ENCODE measurements at regions not wholly inside any gene's neighbourhood (a gene's known extent, or its start where the extent isn't known, plus 50 kb on each side); places are given as distances from the start of the nearest gene placed in this dataset.
"Not testable (repeated sequence)": the region's sequence is repeated elsewhere in the genome, so short reads cannot be mapped to it uniquely, and the experiment has no call there.

- CTCF ChIA-PET: no interaction called here
Measured at GRCh38 chr21:19065164-19065563, 661.6 kb upstream of the TMPRSS15 start.

GRCh38 chr21:19076031-19076430 is 672.4 kb upstream of the TMPRSS15 start:
- Mint-ChIP-seq H3K27ac (no peak overlapping the region), H3K4me1 (ENCODE audit: low read depth) (no peaks in the 10 kb centered on the region), H3K9me3 (peaks cover 11% of the 10 kb centered on the region), H3K27me3 (ENCODE audit: low read depth) (no peaks in the 10 kb centered on the region), H3K4me3 (no peak overlapping the region), H3K36me3 (ENCODE audit: low read depth) (peaks cover 2% of the 10 kb centered on the region)
- DNase-seq: no peak
- CTCF ChIA-PET: no interaction called here
- intact Hi-C loops (cut with micrococcal nuclease): no loop called here

More at GRCh38 chr21:19065164-19065563, 661.6 kb upstream of the TMPRSS15 start:
- H3K36me3 Mint-ChIP-seq (ENCODE audit: low read depth): no peaks in the 10 kb centered on the region
- H3K27ac Mint-ChIP-seq: no peak overlapping the region
- H3K9me3 Mint-ChIP-seq: peaks cover 7% of the 10 kb centered on the region
- intact Hi-C loops (cut with micrococcal nuclease): no loop called here
- H3K4me1 Mint-ChIP-seq (ENCODE audit: low read depth): no peaks in the 10 kb centered on the region
- H3K27me3 Mint-ChIP-seq (ENCODE audit: low read depth): no peaks in the 10 kb centered on the region
- H3K4me3 Mint-ChIP-seq: no peak overlapping the region
- DNase-seq: no peak

- intact Hi-C loops (cut with micrococcal nuclease): no loop called here
- Mint-ChIP-seq H3K4me3 (no peak overlapping the region), H3K27ac (no peak overlapping the region), H3K4me1 (ENCODE audit: low read depth) (no peaks in the 10 kb centered on the region), H3K36me3 (ENCODE audit: low read depth) (no peaks in the 10 kb centered on the region), H3K9me3 (peaks cover 5% of the 10 kb centered on the region), H3K27me3 (ENCODE audit: low read depth) (no peaks in the 10 kb centered on the region)
- CTCF ChIA-PET: no interaction called here
- DNase-seq: no peak
Measured at GRCh38 chr21:19109694-19110093, 706.1 kb upstream of the TMPRSS15 start.

GRCh38 chr21:19119259-19119658 is 715.7 kb upstream of the TMPRSS15 start:
- H3K27ac Mint-ChIP-seq; DNase-seq; H3K36me3 Mint-ChIP-seq (ENCODE audit: low read depth); intact Hi-C loops (cut with micrococcal nuclease); H3K9me3 Mint-ChIP-seq; H3K4me3 Mint-ChIP-seq; H3K4me1 Mint-ChIP-seq (ENCODE audit: low read depth); H3K27me3 Mint-ChIP-seq (ENCODE audit: low read depth); CTCF ChIA-PET: not testable (repeated sequence)

GRCh38 chr21:19120591-19120990 is 717.0 kb upstream of the TMPRSS15 start:
- Mint-ChIP-seq H3K9me3 (peaks cover 7% of the 10 kb centered on the region), H3K4me3 (no peak overlapping the region), H3K36me3 (ENCODE audit: low read depth) (no peaks in the 10 kb centered on the region), H3K27ac (no peak overlapping the region), H3K27me3 (ENCODE audit: low read depth) (no peaks in the 10 kb centered on the region), H3K4me1 (ENCODE audit: low read depth) (no peaks in the 10 kb centered on the region)
- CTCF ChIA-PET: no interaction called here
- no peak for DNase-seq
- intact Hi-C loops (cut with micrococcal nuclease): no loop called here

GRCh38 chr21:19122356-19122755 is 718.8 kb upstream of the TMPRSS15 start:
- CTCF ChIA-PET: no interaction called here
- DNase-seq: no peak
- intact Hi-C loops (cut with micrococcal nuclease): no loop called here
- H3K4me3 Mint-ChIP-seq: no peak overlapping the region
- H3K36me3 Mint-ChIP-seq (ENCODE audit: low read depth): no peaks in the 10 kb centered on the region
- no peak overlapping the region for H3K27ac Mint-ChIP-seq
- H3K9me3 Mint-ChIP-seq: peaks cover 7% of the 10 kb centered on the region
- no peaks in the 10 kb centered on the region for H3K4me1 Mint-ChIP-seq (ENCODE audit: low read depth)
- H3K27me3 Mint-ChIP-seq (ENCODE audit: low read depth): no peaks in the 10 kb centered on the region

- Mint-ChIP-seq H3K4me3 (no peak overlapping the region), H3K27ac (no peak overlapping the region), H3K27me3 (ENCODE audit: low read depth) (no peaks in the 10 kb centered on the region), H3K9me3 (peaks cover 7% of the 10 kb centered on the region), H3K36me3 (ENCODE audit: low read depth) (no peaks in the 10 kb centered on the region), H3K4me1 (ENCODE audit: low read depth) (no peaks in the 10 kb centered on the region)
- CTCF ChIA-PET: no interaction called here
- DNase-seq: no peak
- intact Hi-C loops (cut with micrococcal nuclease): no loop called here
Measured at GRCh38 chr21:19123053-19123452, 719.5 kb upstream of the TMPRSS15 start.

GRCh38 chr21:19123525-19123924 is 719.9 kb upstream of the TMPRSS15 start:
- Mint-ChIP-seq H3K9me3 (peaks cover 7% of the 10 kb centered on the region), H3K27ac (no peak overlapping the region), H3K4me1 (ENCODE audit: low read depth) (no peaks in the 10 kb centered on the region), H3K27me3 (ENCODE audit: low read depth) (no peaks in the 10 kb centered on the region), H3K4me3 (no peak overlapping the region), H3K36me3 (ENCODE audit: low read depth) (no peaks in the 10 kb centered on the region)
- no peak for DNase-seq
- CTCF ChIA-PET: no interaction called here
- intact Hi-C loops (cut with micrococcal nuclease): no loop called here

GRCh38 chr21:19124691-19125090 is 721.1 kb upstream of the TMPRSS15 start:
- no peaks in the 10 kb centered on the region for H3K36me3 Mint-ChIP-seq (ENCODE audit: low read depth)
- no peaks in the 10 kb centered on the region for H3K4me1 Mint-ChIP-seq (ENCODE audit: low read depth)
- no peaks in the 10 kb centered on the region for H3K27me3 Mint-ChIP-seq (ENCODE audit: low read depth)
- H3K27ac Mint-ChIP-seq: no peak overlapping the region
- intact Hi-C loops (cut with micrococcal nuclease): no loop called here
- CTCF ChIA-PET: no interaction called here
- peaks cover 7% of the 10 kb centered on the region for H3K9me3 Mint-ChIP-seq
- no peak for DNase-seq
- H3K4me3 Mint-ChIP-seq: no peak overlapping the region

GRCh38 chr21:19130379-19131028 is 726.9 kb upstream of the TMPRSS15 start:
- Mint-ChIP-seq H3K9me3 (peaks cover 5% of the 10 kb centered on the region), H3K27ac (no peak overlapping the region), H3K4me1 (ENCODE audit: low read depth) (no peaks in the 10 kb centered on the region), H3K27me3 (ENCODE audit: low read depth) (no peaks in the 10 kb centered on the region), H3K36me3 (ENCODE audit: low read depth) (no peaks in the 10 kb centered on the region), H3K4me3 (no peak overlapping the region)
- intact Hi-C loops (cut with micrococcal nuclease): no loop called here
- DNase-seq: no peak
- CTCF ChIA-PET: no interaction called here

GRCh38 chr21:19141511-19141910 is 737.9 kb upstream of the TMPRSS15 start:
- H3K36me3 Mint-ChIP-seq (ENCODE audit: low read depth): no peaks in the 10 kb centered on the region
- no peaks in the 10 kb centered on the region for H3K4me1 Mint-ChIP-seq (ENCODE audit: low read depth)
- CTCF ChIA-PET: no interaction called here
- DNase-seq: no peak
- no peaks in the 10 kb centered on the region for H3K27me3 Mint-ChIP-seq (ENCODE audit: low read depth)
- H3K9me3 Mint-ChIP-seq: peaks cover 6% of the 10 kb centered on the region
- no peak overlapping the region for H3K27ac Mint-ChIP-seq
- intact Hi-C loops (cut with micrococcal nuclease): no loop called here
- no peak overlapping the region for H3K4me3 Mint-ChIP-seq

GRCh38 chr21:19145682-19146293 is 742.2 kb upstream of the TMPRSS15 start:
- no peak overlapping the region for H3K4me3 Mint-ChIP-seq
- H3K4me1 Mint-ChIP-seq (ENCODE audit: low read depth): no peaks in the 10 kb centered on the region
- no peaks in the 10 kb centered on the region for H3K27me3 Mint-ChIP-seq (ENCODE audit: low read depth)
- CTCF ChIA-PET: no interaction called here
- no peak overlapping the region for H3K27ac Mint-ChIP-seq
- no peak for DNase-seq
- no peaks in the 10 kb centered on the region for H3K36me3 Mint-ChIP-seq (ENCODE audit: low read depth)
- intact Hi-C loops (cut with micrococcal nuclease): no loop called here
- peaks cover 7% of the 10 kb centered on the region for H3K9me3 Mint-ChIP-seq

- H3K4me3 Mint-ChIP-seq: no peak overlapping the region
- CTCF ChIA-PET: no interaction called here
- DNase-seq: no peak
- H3K27ac Mint-ChIP-seq: no peak overlapping the region
- H3K9me3 Mint-ChIP-seq: peaks cover 4% of the 10 kb centered on the region
- no peaks in the 10 kb centered on the region for H3K27me3 Mint-ChIP-seq (ENCODE audit: low read depth)
- intact Hi-C loops (cut with micrococcal nuclease): no loop called here
- H3K4me1 Mint-ChIP-seq (ENCODE audit: low read depth): no peaks in the 10 kb centered on the region
- H3K36me3 Mint-ChIP-seq (ENCODE audit: low read depth): no peaks in the 10 kb centered on the region
Measured at GRCh38 chr21:19148056-19148455, 744.5 kb upstream of the TMPRSS15 start.

All from activated naive CD4-positive, alpha-beta T cell treated with anti-CD3 and anti-CD28 coated beads for 36 hours (primary cell).